Activated CD4-positive, alpha-beta T cell treated with anti-CD3 and anti-CD28 coated beads, Interleukin-2, amount 10 ng/mL, durations not matched to agents 24 days and 14 days (primary cell): ENCODE measurements at regions not wholly inside any gene's neighbourhood (a gene's known extent, or its start where the extent isn't known, plus 50 kb on each side); places are given as distances from the start of the nearest gene placed in this dataset.

ENCODE experiments used
- DNase-seq: peaks from one replicate; pipeline ENCODE4 v3.0.0; 2022
- H3K27ac Mint-ChIP-seq: one replicate; pipeline ENCODE4 v1.8.0; 2022; ENCODE audit warnings: mild to moderate bottlenecking, mixed read lengths
- H3K27me3 Mint-ChIP-seq: one replicate; pipeline ENCODE4 v1.8.0; 2022; ENCODE audit warnings: mixed read lengths
- H3K36me3 Mint-ChIP-seq: one replicate; pipeline ENCODE4 v1.8.0; 2022; ENCODE audit warnings: low read depth, mild to moderate bottlenecking, mixed read lengths
- H3K4me1 Mint-ChIP-seq: one replicate; pipeline ENCODE4 v1.8.0; 2021; ENCODE audit warnings: mixed read lengths
- H3K4me3 Mint-ChIP-seq: one replicate; pipeline ENCODE4 v1.8.0; 2022; ENCODE audit warnings: mild to moderate bottlenecking, moderate library complexity, mixed read lengths
- H3K9me3 Mint-ChIP-seq: one replicate; pipeline ENCODE4 v1.8.0; 2021; ENCODE audit warnings: mixed read lengths
- intact Hi-C: fragments of 100-400 bp; cut with micrococcal nuclease; formaldehyde crosslinking; loops from one replicate; pipeline ENCODE4 v1.15.1; 2023

GRCh38 chr5:82416512-82416911 is 138.4 kb upstream of the RPS23 start:
- Mint-ChIP-seq H3K9me3 (peaks cover 7% of the 10 kb centered on the region), H3K27ac (no peak overlapping the region), H3K36me3 (no peaks in the 10 kb centered on the region), H3K4me3 (no peak overlapping the region), H3K4me1 (peaks cover 3% of the 10 kb centered on the region), H3K27me3 (no peaks in the 10 kb centered on the region)
- intact Hi-C loops, result no loop called here
- no peak for DNase-seq

- Mint-ChIP-seq H3K4me1 (peaks cover 3% of the 10 kb centered on the region), H3K27me3 (no peaks in the 10 kb centered on the region), H3K9me3 (peaks cover 7% of the 10 kb centered on the region), H3K36me3 (no peaks in the 10 kb centered on the region), H3K4me3 (no peak overlapping the region), H3K27ac (no peak overlapping the region)
- DNase-seq, result no peak
- intact Hi-C loops, result no loop called here
Observed at GRCh38 chr5:82414041-82414388, 135.9 kb upstream of the RPS23 start.

DNA sequence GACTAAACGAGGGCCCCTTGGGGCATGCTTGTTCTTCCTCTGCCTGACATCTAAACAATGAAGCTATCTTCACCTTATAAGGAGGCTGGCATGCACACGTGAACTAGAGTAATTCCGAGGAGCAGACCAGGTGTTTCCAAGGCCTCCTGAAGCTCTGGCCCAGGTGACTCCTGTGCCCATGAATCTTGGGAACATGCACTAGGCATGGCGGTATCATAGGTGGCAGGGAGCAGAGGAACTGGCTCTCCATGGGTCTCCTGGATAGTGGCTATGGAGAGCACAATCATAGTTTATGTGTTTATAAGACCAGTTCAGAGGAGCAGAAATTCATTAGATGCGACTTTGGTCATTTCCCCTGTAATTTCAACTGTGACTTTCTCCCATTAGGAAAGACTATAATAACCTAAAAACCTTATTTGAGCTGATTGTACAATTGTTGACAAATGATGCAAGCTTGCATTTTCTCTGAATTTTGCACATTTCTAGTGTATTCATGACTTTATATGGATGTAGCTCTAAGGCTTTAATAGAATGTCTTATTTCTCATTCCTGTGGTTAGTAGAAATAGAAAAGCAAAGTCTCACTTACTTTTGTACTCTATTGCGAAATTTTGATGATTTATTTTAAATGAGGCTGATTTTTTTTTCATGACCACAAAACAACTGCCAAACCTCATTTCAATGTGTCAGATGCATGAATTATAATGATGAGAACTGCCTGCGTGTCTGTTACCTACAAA is 135.3 kb upstream of the RPS23 start:
- no peaks in the 10 kb centered on the region for H3K27me3 Mint-ChIP-seq
- H3K4me3 Mint-ChIP-seq, result no peak overlapping the region
- no peaks in the 10 kb centered on the region for H3K36me3 Mint-ChIP-seq
- H3K27ac Mint-ChIP-seq, result no peak overlapping the region
- intact Hi-C loops, result no loop called here
- peaks cover 3% of the 10 kb centered on the region for H3K4me1 Mint-ChIP-seq
- peaks cover 7% of the 10 kb centered on the region for H3K9me3 Mint-ChIP-seq
- no peak for DNase-seq

- intact Hi-C loops, result no loop called here
- no peak overlapping the region for H3K27ac Mint-ChIP-seq
- no peaks in the 10 kb centered on the region for H3K36me3 Mint-ChIP-seq
- H3K27me3 Mint-ChIP-seq, result no peaks in the 10 kb centered on the region
- H3K9me3 Mint-ChIP-seq, result peaks cover 12% of the 10 kb centered on the region
- no peak for DNase-seq
- no peak overlapping the region for H3K4me3 Mint-ChIP-seq
- no peaks in the 10 kb centered on the region for H3K4me1 Mint-ChIP-seq
Observed at GRCh38 chr5:82408033-82408432, 129.9 kb upstream of the RPS23 start.

DNA sequence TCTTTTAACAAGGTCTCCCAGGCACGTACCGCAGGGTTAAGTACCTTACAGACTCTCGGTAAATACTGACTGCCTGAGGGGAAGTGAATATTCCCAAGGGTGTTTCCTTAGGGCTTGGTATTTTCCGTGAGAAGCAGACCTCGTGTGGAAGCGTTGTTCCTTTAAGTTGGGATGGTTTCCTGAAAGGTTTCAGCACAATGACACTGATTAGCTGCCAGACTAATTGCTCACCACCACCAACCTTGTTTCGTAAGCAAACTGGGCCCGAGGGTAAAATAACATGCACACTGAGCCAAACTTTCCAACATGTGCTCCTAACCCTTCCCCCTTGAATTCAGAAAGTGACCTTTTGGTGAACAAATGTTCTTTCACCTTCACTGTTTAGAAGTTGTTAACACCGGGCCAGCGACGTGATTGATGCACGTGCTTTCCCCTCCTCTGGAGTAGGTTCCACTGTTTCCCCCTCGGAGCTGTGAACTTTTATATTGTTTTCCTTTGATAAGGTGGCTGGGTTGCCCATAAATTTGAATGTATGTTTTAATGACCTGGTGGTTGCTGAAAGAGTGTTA is 128.1 kb upstream of the RPS23 start:
- Mint-ChIP-seq H3K36me3 (no peaks in the 10 kb centered on the region), H3K4me1 (no peaks in the 10 kb centered on the region), H3K27ac (no peak overlapping the region), H3K27me3 (no peaks in the 10 kb centered on the region), H3K9me3 (peaks cover 19% of the 10 kb centered on the region), H3K4me3 (no peak overlapping the region)
- DNase-seq, result no peak
- intact Hi-C loops, result no loop called here

- H3K36me3 Mint-ChIP-seq, result no peaks in the 10 kb centered on the region
- no peaks in the 10 kb centered on the region for H3K4me1 Mint-ChIP-seq
- intact Hi-C loops, result no loop called here
- H3K9me3 Mint-ChIP-seq, result peaks cover 19% of the 10 kb centered on the region
- no peak overlapping the region for H3K27ac Mint-ChIP-seq
- DNase-seq, result no peak
- H3K27me3 Mint-ChIP-seq, result no peaks in the 10 kb centered on the region
- no peak overlapping the region for H3K4me3 Mint-ChIP-seq
Observed at GRCh38 chr5:82405618-82406204, 127.6 kb upstream of the RPS23 start.

DNA sequence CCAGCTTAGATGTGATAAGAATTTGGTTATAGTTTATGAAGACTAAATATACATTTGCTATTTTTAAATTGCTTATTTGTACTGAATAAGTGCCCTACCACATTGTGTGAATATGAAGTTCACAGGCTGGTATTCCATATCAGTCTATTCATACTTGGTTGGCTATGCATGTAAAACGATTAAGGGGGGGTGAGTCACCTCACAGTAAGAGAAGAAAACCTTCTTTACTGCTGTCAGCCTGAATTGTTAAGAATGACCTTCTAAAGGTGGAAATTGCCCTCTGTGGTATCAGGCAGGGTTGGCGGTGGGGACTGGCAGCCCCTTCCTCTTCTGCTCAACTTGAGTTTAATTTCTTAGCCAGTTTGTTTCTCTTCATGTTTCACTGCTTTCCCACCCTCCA is 127.0 kb upstream of the RPS23 start:
- H3K9me3 Mint-ChIP-seq, result peaks cover 19% of the 10 kb centered on the region
- intact Hi-C loops, result no loop called here
- H3K4me1 Mint-ChIP-seq, result no peaks in the 10 kb centered on the region
- no peak overlapping the region for H3K27ac Mint-ChIP-seq
- H3K4me3 Mint-ChIP-seq, result no peak overlapping the region
- no peak for DNase-seq
- H3K27me3 Mint-ChIP-seq, result no peaks in the 10 kb centered on the region
- H3K36me3 Mint-ChIP-seq, result no peaks in the 10 kb centered on the region

DNA sequence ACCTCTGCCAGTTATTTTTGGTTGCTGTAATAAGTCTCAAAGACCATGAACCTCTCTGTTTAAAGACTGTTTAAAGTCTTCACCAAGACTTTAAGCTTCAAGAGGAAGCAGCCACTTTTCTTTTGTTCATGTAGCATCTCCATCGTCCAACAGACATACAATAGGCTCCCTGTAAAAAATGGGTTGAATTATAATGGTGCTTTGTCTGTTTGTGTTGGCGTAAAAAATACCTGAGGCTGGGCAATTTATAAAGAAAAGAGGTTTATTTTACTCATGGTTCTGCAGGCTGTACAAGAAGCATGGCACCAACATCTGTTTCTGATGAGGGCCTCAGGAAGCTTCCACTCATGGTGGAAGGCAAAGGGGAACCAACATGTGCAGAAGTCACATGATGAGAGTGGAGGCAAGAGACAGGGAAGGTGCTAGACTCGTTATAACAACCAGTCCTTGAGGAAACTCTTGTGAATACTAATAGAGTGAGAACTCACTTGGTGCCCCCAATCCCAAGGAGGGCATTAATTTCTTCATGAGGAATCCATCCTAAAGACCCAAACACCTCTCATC is 126.3 kb upstream of the RPS23 start:
- Mint-ChIP-seq H3K4me1 (no peaks in the 10 kb centered on the region), H3K36me3 (no peaks in the 10 kb centered on the region), H3K27ac (no peak overlapping the region), H3K4me3 (no peak overlapping the region), H3K9me3 (peaks cover 23% of the 10 kb centered on the region), H3K27me3 (no peaks in the 10 kb centered on the region)
- intact Hi-C loops, result no loop called here
- no peak for DNase-seq

- Mint-ChIP-seq H3K4me3 (no peak overlapping the region), H3K4me1 (no peaks in the 10 kb centered on the region), H3K27me3 (no peaks in the 10 kb centered on the region), H3K27ac (no peak overlapping the region), H3K9me3 (peaks cover 27% of the 10 kb centered on the region), H3K36me3 (no peaks in the 10 kb centered on the region)
- no peak for DNase-seq
- intact Hi-C loops, result no loop called here
Observed at GRCh38 chr5:82403724-82404123, 125.6 kb upstream of the RPS23 start.

GRCh38 chr5:82403026-82403425 is 124.9 kb upstream of the RPS23 start:
- intact Hi-C loops, result no loop called here
- no peak overlapping the region for H3K4me3 Mint-ChIP-seq
- H3K27me3 Mint-ChIP-seq, result no peaks in the 10 kb centered on the region
- no peaks in the 10 kb centered on the region for H3K4me1 Mint-ChIP-seq
- no peaks in the 10 kb centered on the region for H3K36me3 Mint-ChIP-seq
- no peak overlapping the region for H3K27ac Mint-ChIP-seq
- no peak for DNase-seq
- H3K9me3 Mint-ChIP-seq, result peaks cover 27% of the 10 kb centered on the region

- Mint-ChIP-seq H3K36me3 (no peaks in the 10 kb centered on the region), H3K9me3 (peaks cover 22% of the 10 kb centered on the region), H3K27me3 (peaks cover 2% of the 10 kb centered on the region), H3K4me1 (no peaks in the 10 kb centered on the region), H3K4me3 (no peak overlapping the region), H3K27ac (no peak overlapping the region)
- intact Hi-C loops, result no loop called here
- no peak for DNase-seq
Observed at GRCh38 chr5:82399111-82399510, 121.0 kb upstream of the RPS23 start.

GRCh38 chr5:82397741-82398320 is 119.7 kb upstream of the RPS23 start:
- peaks cover 16% of the 10 kb centered on the region for H3K9me3 Mint-ChIP-seq
- H3K36me3 Mint-ChIP-seq, result no peaks in the 10 kb centered on the region
- no peak overlapping the region for H3K27ac Mint-ChIP-seq
- H3K4me1 Mint-ChIP-seq, result no peaks in the 10 kb centered on the region
- peaks cover 2% of the 10 kb centered on the region for H3K27me3 Mint-ChIP-seq
- no peak for DNase-seq
- intact Hi-C loops, result no loop called here
- H3K4me3 Mint-ChIP-seq, result no peak overlapping the region

DNA sequence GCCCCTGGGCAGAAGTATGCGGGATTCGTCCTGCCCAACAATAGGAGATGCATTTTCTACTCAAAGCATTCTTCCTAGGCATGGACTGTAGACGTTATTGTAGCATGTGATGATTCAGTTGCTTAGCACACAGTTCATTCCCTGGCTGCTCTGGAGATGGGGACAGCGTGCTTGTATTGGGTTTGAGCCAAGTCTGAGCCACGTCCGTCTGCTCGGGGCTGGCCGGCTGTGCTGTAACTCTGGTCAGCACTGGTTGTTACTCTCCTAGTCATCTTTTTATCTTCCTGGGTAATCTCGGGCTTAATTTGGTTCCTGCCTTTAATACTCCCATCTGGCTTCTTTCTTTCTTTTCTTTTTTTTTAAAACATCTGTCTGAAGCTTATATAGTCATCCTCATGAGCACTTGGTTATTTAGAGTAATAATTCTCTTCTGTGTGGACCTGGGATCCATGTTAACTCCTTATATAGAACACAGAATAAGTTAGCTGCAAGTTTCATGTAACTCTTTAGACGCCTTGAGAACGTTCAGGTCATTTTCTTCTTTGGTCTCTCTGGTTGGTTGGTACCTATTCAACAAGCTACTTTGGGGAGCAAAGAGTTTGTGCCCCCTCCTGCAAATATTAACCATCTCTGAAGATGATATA is 118.8 kb upstream of the RPS23 start:
- Mint-ChIP-seq H3K27me3 (peaks cover 2% of the 10 kb centered on the region), H3K36me3 (no peaks in the 10 kb centered on the region), H3K4me1 (no peaks in the 10 kb centered on the region), H3K9me3 (peaks cover 11% of the 10 kb centered on the region), H3K27ac (no peak overlapping the region), H3K4me3 (no peak overlapping the region)
- intact Hi-C loops, result no loop called here
- DNase-seq, result no peak

DNA sequence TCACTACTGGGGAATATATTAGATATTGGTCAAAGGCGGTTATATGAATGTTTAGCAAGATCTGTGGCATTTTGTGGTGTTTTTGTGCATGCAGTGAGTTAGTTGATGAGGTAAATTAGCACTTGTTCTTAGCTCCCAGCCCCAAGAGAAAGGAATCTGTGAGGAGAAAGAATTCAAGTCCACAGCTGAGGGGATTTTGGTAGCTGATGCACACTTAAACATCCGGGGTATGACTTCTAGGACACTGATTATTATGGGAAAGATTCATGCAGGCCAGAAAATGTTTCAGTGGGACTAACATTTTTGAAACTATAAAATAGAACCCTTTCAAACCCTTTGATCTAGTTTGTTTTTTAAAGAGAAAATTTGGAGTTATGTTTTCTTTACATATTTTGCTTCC is 118.2 kb upstream of the RPS23 start:
- no peaks in the 10 kb centered on the region for H3K4me1 Mint-ChIP-seq
- H3K36me3 Mint-ChIP-seq, result no peaks in the 10 kb centered on the region
- no peak overlapping the region for H3K27ac Mint-ChIP-seq
- no peak overlapping the region for H3K4me3 Mint-ChIP-seq
- peaks cover 15% of the 10 kb centered on the region for H3K9me3 Mint-ChIP-seq
- no peak for DNase-seq
- H3K27me3 Mint-ChIP-seq, result peaks cover 2% of the 10 kb centered on the region
- intact Hi-C loops, result no loop called here
